GM18873 (cell line): ENCODE measurements at regions not wholly inside any gene's neighbourhood (a gene's known extent, or its start where the extent isn't known, plus 50 kb on each side); places are given as distances from the start of the nearest gene placed in this dataset.

Experiments
- ATAC-seq: cut with Tn5 transposase; IDR thresholded peaks from one replicate; pipeline ENCODE4 v1.9.1; 2021; ENCODE audit warnings: mild to moderate bottlenecking, moderate library complexity, moderate number of reproducible peaks; ENCODE audit not compliant: unreplicated experiment, low FRiP score

DNA sequence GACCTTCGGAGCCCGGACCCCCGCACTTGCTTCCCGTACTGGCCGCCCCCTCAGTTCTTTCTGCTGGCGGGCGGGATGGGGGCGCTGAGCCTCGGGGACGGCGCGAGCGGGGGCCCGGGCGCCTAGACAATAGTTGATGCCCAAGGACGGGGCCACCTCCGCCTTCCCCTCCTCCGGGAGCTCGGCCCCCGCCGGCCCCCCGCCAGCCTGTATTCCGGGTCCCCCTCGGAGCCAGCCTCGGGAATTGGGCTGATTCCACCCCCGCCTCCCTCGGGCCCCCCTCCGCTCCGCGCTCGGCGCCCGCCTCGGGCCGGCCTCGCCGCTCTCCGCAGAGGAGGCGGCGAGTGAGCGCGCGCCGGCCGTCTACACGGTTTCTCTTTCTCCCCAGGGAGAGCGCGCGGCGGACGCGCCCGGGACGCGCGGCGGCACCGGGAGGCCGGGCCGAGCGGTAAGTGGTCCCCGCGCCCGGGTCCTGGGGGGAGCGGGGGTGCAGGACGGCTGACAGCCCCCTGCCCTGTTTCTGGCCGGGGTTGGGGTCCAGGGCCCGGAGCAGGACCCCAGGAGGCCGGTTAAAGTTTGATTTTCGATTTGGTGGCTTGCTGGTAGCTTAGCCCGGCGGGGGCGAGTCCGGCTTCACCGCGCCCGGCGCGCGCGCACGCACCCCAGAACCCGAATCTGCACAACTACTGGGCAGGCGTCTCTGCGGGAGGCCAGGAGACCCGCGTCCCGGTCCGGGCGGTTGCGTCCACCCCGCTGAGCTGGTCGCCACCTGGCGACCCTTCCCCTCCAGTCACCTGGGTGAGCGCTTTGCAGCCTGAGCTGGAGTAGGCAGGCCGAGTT lies 413.7 kb downstream of the PCNX1 start:
- peak; percentile 17 for ATAC-seq

DNA sequence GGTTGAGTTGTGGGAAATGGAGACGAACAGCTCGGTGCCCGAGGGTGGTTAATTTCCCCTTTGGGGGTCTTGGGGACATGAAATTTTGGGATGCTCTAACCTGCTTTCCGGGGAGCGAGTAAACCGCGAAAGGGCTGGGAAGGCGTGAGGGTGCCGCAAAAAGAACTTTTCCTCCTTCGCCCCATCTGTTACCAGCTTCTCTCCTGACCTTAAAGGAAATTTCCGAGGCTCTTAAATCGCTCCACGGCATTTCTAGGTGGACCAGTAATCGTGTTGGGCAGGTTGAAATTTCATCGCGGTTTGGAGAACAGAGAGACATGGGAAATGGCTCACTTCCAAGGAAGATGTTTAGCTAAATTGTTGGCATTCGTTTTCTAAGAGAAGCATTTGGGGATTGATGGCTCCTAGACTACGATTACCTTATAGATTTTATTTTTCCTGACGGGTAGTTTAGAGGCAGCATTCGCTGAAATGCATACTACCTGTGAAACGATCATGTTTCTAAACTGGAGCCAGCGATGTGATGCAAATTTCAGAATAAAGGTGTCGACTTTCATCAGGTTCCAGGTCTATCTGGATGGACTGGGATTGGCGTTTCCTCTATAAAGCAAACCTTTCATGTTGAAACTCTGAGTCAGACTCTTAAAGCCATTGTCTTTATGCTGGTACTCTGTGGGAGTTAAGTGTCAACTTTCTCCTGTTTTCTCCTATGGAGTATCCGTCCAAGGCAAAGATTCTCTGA lies 414.5 kb downstream of the PCNX1 start:
- no peak for ATAC-seq

DNA sequence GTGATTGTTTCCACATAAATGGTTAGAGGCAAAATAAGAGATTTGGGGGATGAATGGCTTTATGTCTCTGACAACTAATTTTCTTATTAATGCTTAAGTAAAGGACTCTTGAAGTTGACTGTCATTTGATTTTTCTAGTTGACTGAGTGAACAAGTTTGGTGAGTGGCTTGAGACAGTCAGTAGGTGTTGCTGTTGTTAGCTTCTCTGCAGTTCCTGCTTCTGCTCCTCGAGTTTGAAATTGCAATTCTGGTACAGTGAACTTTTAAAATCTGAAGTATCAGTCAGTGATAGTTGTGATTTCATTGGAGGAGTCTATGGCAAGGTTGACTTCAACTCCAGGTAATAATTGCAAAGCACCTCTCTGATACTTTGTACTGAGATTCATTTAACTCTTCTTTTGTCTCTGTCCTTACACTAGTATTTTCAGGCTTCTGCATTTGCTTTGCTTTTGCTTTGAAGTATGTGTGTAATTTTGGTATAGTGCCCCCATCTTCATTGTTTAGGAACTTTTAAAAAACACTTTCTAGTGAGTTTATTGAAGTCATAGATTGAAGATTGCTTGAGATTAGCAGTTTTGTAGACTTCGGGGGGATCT lies 415.5 kb downstream of the PCNX1 start:
- ATAC-seq, result no peak

DNA sequence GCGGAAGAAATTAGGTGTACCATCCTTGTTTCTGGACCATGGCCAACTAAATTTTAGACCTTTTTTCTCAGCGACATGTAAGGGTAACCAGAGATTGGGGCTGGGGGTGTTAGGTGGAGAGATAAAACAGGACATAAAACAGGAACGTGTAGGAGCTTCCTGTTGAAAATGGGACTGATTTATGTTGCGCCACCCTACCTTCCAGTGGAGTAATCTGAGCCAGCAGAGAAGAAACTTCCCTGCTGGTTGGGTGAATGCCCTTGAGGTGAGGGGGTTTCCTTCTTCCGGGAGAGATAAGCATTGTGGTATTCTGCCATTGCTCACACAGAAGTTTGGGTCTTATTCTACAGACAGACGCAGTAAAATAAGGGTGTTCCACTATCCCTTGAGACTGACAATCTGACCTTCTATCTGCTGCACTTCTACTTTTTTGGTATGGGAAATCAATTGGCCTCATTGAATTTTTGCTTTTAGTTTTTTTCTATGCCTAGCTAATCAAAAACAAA lies 417.6 kb downstream of the PCNX1 start:
- no peak for ATAC-seq

DNA sequence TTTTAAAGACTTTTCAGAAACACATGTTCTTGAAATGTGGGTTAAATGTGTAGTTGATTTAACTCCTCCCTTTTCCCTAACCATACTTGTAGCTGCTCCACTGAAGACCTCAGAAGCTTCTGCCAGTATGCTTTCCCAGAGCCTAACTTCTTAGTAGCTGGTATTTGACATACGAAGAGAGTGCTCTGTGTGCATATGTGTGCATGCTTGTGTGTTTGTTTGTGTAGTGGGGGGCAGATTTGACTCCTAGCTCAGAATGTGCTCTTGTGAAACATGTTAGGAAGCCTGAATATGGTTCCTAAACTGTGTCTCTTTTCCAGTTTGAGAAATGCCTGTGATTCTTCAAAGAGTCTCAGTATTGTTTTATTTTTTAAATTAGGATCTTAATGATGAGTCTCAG lies 420.4 kb downstream of the PCNX1 start:
- no peak for ATAC-seq

DNA sequence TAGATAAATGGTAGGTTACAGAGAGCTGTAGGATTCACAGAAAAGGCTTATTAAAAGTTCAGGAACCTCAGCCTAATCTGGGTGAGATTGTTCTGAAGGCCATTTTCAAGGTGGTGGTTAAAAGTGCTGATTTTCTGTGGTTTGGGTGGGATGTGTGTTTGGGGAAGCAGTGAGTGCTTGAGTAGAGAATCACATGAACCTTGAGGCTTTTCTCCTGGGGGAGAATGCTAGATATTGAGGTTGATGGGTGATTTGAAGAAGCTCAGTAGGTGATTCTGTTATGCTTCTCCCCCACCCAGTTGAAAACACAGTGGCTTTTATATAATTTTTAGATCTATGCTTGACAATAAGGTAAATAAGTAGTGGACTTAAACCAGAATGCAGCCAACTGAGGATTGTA lies 420.9 kb downstream of the PCNX1 start:
- ATAC-seq, result no peak

DNA sequence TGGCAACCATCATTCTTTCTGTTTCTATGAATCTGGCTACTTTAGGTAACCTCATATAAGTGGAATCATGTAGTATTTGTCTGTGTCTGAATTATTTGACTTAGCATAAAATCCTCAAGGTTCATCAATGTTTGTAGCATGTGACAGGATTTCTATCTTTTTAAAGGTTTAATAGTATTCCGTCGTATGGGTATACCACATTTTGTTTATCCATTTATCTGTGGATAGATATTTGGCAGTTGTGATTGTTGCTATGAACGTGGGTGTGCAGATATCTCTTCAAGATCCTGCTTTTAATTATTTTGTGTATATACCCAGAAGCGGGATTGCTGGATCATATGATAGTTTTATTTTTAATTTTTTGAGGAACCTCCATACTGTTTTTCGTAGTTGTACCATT lies 421.7 kb downstream of the PCNX1 start:
- no peak for ATAC-seq

DNA sequence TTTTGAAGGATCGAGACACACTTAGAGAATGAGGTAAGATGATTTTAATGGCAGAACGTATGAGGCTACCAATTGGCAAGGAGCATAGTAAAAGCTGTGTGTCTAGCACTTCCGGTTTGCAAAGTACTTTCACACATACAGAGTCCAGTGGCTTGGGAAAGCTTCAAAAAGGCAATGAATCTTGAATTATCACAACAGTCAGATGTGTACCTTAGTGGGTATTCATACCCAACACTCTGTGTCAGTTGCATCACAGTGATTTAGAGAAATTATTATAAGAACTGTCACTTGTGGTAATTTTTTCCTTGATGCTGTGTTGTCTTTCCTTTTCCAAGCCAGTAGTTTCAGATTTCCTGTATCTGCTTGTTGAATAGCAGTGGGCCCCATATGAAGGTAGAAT lies 424.1 kb downstream of the PCNX1 start:
- ATAC-seq, result no peak

DNA sequence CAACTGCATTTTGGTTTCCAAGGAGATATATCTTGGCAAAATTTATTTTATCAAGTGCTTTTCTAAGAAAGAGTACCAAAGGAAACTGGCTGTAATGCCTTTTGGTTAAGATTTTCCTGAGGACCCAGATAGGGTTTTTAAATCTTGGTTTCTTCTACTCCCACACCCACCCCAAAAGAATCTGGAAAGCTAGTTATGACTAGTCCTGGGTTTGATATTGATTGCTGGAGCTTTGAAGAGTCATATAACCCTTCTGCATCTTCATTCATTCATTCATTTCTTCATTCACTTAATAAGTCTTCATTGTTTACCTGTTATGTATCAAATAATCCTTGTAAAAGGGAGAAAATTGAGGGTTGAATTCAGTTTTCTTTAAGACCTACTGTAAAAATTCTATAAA lies 425.2 kb downstream of the PCNX1 start:
- no peak for ATAC-seq

DNA sequence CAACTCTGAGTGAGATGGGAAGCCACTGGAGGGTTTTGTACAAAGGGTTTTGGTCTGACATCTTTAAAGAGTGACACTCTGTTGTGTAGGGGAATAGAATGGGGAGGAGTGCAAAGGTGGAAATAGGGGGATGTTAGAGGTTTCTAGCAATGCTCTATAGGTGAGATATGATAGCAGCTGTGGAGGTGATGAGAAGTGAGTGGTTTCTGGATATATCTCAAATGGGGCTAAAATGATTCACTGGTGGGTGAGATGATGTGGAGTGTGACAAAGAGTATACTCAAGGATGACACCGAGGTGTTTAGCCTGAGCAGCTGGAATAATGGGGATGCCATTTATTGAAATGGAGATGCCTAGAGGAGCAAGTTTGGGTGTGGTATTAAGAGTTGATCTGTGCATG lies 426.4 kb downstream of the PCNX1 start:
- no peak for ATAC-seq

DNA sequence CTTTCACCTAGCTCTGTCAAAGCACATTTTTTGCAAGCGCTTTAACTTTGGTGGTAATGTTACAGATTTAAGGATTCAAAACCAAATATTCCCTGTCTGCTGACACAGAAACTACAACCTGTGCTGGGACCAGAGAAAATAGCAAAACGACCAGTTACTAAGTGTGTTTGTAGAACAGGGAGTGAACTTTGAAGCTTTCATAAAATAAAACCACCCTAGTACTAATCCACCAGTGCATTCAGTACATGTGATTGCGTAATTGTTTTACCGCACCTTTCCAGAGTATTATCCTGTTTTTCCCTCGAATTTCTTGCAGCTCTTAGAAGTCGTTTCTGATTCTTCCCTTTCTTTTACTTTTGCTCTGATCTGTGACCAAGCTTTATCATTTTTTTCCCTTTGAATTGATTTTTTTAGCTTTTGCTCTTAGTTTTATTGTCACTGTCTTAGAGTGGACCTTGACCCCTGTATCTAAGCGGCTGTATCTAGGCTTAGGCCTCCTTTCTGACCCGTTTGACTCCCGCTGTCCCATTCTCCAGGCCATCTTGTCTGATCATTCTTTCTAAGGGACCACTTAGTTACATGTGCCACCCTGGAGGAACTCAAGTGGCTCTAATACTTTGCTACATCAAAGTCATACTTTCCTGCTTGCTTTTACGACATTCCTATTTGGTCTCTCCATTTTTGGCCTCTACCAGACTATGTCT lies 429.4 kb downstream of the PCNX1 start:
- ATAC-seq, result no peak

DNA sequence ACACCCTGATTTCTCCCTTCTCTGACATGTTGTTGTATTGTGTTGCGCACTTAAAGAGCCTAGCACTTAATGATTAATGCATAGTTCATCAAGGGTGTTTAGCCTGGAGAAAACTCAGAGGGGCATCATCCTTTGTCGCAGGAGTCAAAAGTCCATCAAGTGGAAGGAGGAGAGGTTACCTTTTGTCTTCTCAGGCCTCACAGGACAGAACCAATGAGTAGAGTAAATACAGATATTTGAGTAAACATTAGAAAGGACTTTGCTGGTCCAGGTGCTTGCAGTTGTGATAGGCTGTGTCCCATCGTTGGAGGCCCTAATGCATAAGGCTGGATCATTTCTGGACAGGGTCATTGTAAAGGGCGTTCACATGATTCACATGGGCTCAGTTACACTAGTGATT lies 430.9 kb downstream of the PCNX1 start:
- no peak for ATAC-seq

DNA sequence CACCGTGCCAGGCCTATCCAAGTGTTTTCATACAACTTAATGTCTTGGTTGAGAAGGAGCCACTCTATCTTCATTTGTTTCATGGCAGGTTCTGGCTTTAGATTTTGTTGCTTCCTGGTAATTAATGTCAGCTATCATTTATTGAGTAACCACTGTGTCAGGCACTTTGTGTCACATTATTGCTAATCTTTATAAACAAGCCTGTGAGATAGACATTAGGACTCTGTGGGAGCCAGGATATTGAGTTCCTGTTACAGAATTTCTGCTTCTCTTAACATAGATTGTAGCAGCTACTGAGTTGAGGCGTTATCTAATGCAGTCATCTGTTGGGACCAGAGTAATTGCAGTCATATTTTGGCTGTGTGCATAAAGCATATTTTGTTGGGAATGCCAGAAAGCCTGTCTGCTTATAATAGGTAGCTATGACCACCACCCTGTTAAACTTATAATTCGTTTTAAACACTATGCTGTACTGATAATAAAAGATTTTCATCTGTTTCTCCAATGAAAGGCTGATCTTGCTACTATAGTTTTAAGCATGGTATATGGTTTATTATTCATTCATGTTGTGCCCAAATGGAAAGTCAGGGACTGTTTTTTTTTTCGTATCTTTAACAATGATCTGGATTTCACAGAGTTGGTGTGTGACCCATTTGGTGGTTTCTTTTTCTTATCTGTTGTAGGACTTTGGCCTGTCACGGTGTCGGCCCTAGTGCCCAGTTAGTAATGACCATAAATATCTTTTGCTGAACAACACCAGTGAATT lies 432.6 kb downstream of the PCNX1 start:
- ATAC-seq, result no peak

DNA sequence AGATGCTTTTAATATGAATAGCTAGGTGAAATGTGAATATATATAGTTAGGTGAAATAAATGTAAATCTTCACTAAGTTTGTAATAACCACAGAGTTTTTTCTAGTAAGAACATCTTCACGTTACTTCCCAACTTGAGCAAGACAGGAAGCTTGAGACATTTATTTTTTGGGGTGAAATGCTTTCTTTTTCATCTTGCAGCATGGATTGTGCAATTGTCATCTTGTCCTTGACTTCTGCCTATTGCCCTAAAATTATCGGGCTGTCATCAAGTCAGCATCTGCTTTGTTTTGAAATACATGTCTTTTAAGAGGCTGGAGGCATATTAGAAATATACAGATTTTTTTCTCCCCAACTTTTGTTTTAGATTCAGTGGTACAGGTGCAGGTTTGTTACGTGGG lies 433.9 kb downstream of the PCNX1 start:
- ATAC-seq, result no peak

DNA sequence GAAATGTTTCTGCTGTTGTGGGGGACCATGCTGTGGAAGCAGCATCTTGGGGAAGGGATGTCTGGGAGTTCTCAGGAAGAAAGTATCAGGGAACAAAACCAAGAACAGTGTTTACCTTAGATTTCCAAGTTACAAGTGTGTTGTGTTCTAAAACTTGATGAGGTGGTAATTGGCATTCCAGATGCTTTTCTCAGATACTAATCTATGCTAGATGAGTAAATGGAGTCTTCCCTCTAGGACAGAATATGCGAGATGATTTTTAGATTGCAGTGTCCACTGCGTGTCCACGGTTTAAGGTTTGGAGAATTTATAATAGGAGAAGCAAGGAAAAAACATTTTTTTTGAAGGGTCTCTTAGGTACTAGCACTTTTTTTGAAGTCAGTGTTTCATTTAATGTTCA lies 436.5 kb downstream of the PCNX1 start:
- no peak for ATAC-seq

DNA sequence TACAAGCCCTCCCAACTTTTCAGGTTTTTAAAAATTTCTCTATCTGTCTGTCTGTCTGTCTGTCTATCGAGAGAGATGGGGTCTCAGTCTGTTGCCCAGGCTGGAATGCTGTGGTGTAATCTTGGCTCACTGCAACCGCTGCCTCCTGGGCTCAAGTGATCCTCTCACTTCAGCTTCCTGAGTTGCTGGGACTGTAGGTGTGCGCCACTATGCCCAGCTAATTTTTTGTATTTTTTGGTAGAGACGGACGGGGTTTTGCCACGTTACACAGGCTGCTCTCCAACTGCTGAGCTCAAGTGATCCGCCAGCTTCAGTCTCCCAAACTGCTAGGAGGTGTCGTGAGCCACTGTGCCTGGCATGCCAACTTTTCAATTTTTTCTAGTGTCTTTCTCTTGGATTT lies 437.2 kb downstream of the PCNX1 start:
- no peak for ATAC-seq

DNA sequence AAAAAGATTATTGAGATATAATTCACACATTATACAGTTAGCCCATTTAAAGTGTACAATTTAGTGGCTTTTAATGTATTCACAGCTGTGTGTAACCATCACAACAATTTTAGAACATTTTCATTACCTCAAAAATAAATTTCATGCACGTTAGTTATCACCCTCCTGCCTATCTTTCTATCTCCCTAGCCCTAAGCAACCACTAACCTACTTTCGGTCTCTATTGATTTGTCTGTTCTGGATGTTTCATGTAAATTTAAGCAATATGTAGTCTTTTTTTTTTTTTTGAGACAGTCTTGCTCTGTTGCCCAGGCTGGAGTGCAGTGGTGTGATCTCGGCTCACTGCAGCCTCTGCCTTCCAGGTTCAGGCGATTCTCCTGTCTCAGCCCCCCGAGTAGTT lies 439.4 kb downstream of the PCNX1 start:
- no peak for ATAC-seq

DNA sequence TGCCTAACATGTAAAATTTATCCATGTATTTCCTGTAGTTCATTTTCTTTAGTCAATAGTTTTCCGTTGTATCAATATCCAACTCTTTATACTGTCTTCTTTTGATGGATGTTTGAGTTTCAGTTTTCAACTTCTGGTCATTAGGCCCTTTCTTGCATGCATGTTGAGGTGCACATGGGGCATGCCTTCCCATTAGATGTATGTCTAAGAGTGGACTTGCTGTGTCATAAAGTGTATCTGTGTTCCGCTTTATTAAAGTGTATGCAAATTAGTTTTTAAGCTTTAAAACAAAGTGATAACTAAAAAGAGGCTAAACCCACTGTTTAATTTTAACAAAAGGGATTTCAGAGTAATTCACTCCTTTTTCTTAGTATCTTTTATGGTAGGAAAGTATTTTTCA lies 441.1 kb downstream of the PCNX1 start:
- no peak for ATAC-seq

DNA sequence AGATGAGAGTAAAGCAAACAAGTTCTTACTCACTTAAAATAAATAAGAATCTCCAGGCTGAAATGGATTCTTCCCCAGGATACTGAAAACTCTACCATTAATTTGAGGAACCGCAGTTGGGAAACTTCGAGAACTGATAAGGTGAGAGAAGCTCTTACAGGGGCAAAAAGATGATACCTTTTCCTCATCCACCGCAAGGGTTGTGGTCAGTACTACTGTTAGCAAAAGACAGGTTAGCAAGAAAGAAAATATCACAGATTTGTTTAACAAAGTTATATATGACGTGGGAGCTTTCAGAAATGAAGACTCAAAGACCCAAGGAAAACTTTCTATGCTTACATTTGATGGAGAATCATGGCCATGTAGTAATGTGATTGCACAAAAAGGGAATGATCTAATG lies 441.6 kb downstream of the PCNX1 start:
- no peak for ATAC-seq

DNA sequence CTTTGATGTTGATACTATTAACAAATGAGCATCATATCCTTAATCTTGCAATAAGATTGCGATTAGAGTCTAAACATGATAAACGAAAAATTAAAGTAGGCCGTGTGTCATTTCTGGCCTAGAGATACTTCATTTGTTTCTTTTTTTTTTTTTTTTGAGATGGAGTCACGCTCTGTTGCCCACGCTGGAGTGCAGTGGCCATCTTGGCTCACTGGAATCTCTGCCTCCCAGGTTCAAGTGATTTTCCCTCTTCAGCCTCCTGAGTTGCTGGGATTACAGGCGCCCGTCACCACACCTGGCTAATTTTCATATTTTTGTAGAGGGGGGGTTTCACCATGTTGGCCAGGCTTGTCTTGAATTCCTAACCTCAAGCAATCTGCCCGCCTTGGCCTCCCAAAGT lies 446.9 kb downstream of the PCNX1 start:
- ATAC-seq, result no peak
